ENCODE measurements at regions not wholly inside any gene's neighbourhood (a gene's known extent, or its start where the extent isn't known, plus 50 kb on each side); places are given as distances from the start of the nearest gene placed in this dataset.

DNA sequence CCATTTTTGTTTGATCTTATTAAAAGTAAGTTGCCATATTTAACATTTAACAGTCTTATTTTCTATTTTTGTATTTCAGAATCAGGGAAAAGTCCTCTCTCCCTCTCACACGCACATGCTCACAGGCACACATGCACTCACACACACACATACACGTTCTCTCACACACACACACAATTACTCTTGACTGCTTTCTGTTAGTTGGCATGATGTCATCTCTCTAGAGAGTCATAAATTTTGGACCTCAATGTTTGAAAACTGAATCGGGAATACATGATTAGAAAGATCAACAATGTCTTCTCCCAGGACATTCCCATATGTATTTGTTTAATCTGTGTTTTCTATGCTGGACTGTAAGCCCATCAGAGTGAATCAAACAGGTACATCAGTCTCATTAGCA lies 165.7 kb upstream of the AHR start:
- no peak for DNase-seq

DNA sequence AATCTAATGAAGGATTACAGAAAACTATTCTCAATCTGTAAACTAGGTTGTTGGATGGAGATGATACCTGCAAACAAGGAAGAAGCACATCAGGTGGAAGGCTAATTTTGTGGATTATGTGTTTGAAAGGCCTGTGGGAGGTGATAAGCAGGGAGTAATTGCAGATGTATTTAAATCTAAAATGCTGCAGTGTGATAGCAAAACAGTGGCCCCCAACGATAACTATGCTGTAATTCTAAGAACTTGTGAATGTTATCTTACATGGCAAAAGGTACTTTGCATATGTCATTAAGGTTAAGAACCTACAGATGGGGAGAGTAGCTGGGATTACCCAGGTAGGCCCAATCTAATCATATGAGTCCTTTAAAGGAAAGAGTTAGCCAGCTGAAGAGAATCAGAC lies 164.5 kb upstream of the AHR start:
- DNase-seq, result no peak

DNA sequence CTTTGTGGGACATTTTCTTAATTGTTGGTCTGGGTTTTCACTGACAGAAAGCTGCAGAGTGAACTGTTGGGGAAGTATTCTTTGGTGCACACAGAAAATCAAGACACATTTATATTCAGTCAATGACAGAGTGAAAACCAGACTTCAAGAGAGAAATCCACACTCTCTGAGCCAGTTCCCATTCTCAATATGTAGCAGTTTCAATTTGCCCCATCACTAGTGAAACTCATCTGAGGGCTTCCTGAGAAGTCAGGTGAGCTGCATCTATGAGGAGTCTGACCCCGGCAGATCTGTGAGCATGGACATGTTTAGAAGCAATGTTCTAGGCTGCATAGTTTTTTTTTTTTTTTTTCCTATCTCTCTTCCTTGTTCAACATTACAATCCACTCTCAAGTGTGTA lies 163.7 kb upstream of the AHR start:
- DNase-seq, result no peak

DNA sequence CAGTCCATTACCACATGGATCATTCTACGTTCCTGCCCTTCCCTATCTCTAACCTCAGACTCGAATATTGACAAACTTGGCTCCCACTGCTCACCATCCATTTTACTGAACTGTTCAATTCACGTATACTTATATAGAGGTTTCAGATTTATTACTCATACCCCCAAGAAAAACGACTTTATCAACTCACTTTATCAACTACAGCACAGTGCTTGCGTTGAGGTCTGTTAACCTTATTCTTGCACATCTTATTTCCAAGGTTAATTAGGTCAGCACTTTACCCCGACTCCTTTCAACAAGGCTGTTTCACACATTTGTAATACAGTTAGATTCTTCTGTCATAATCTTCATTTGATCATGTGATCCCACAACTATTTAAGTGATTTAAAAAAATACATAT lies 162.3 kb upstream of the AHR start:
- DNase-seq, result no peak

DNA sequence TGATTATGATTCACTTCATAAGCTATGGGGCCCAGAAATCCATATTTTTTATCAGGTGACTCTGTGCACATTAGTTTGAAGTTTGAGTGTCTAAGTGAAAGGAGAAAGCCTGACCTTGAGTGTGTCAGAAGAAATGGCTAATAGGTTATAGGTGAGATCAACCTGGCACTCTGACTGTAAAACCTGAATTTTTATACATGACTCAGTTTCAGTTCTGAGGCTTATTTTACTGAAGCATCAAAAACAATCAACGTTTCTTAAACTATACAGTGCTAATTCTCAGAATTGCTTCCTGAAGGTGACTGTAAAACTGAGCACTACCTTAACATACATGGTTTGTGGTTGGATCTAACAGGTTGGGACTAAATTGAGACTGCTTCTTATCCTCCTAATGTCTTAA lies 159.4 kb upstream of the AHR start:
- DNase-seq, result no peak

DNA sequence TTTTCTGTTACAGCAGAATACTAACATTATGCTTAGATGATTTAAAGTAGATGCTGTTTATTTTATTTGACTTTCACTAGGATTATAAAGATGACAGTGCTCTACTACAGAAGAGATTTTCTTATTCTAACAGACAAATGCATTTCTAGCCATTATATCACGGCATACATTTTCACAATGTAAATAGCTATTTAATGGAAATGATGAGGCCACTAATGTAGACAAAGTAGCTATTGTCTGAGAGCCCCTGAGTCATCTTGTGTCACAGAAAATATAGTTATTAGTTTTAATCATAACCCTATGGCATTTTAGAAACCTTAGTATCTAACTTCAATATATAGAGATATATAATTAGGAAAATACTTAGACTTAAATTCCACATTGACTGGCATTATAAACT lies 158.0 kb upstream of the AHR start:
- DNase-seq, result no peak

DNA sequence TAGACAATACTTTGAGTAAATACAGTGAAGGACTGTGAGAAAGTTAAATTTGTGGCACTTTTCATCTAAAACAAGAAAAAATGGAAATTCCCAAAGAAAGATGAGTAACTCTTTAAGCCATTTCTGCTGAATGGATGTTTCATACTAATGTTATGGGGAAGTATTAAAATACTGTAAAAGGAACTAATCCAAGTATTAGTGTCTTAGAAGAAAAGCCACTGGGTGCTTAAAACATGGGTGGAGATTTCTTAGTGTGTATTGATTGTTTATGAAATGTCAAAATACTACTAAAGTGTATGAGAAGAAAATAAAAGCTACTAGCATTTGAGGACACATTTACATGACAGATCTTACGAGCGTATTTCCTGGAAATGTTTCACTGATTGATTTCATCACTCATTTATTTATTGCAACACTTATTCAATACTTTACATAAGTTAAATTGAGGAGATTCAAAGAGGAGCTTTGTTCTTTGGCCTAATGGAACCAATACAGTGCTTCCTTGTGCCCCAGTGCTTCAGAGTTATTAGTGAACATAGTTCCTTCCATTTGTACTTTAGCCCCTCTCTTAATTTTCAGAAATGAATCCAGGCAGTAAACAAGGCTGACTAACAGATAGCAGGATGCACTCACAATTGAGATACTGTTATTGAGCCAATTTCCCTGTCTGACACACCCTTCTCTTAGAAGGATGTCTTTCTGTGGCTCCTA lies 155.5 kb upstream of the AHR start:
- no peak for DNase-seq

DNA sequence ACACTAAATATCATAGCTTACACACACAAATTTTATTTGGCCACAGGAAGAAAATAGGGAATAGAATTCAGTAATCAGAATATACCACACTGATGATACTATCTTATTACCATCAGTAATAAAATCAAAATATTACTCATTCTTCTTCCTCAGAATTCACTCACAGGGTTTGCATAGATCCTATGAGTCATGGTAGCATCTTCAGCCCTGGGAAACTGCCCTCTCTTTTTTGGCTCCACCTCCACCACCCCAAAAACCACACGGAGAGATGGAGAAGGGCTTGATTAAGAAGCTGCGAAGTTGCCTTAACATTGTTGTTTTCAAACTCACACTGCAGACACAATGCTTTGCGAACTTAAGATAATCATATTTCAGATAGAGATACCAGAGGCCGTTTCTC lies 154.1 kb upstream of the AHR start:
- DNase-seq, result no peak

DNA sequence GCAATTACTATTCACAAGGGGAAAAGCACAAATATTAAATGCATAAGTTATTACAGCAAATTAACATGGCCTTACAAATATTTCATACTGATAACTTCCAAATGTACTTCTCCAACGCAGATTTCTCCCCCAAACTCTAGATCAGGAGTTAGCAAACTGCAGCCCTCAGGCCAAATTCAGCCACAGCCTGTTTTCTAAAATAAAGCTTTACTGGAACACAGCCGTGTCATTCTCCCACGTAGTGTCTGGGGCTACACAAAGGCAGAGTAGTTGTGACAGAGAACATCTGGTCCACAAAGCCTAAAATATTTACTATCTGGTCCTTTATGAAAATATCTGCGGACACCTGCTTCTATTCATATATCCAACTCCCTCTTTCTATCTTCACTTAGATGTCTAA lies 151.8 kb upstream of the AHR start:
- DNase-seq, result no peak

DNA sequence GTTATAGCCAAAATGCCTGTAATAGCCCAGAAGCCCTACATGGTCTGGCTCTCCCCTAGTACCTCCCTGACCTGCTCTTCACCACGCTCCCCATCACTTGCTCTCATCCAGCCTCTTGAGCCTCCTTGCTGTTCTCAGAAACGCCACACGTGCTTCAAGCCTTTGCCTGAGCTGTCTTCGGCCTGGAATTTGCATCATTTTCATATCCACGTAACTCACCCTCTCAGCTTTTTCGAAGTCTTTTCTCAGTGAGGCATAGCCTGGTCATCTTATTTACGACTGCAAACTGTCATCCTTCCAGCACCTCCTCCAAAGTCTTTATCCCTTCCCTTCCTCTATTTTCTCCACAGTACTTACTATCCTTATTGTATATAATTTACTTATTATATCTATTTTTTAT lies 151.0 kb upstream of the AHR start:
- DNase-seq, result no peak

DNA sequence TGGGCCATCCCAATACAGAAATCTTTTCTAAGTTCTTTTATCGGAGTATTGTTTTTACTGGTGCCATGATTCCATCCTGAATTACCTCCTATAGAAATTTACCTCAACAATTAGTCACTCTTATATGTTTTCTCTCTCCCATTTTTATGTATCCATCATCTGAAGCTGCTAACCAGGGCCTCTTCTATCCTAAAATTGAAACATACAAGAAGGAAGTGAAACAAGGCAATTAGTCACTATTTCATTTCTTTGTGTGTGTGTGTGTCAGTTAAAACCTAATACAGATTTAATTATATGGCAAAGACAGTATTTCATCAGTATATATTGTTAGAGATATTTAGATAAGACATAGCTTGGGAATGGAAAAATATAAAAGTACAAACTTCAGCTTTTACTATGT lies 148.4 kb upstream of the AHR start:
- DNase-seq, result no peak

DNA sequence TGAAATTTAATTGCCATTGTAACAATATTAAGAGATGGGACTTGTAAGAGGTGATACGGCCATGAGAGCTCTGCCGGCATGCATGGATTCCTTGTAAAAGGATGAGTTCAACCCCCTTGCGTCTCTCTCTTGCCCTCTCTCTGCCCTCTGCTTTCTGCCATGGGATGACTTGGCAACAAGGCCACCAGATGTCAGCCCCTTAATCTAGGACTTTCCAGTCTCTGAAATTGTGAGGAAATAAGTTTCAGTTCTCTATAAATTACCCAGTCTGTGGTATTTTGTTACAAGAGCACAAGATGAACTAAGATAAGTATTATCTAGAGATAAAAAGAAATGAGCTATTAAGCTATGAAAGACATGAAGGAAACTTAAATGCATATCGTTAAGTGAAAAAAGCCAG lies 145.7 kb upstream of the AHR start:
- DNase-seq, result no peak

DNA sequence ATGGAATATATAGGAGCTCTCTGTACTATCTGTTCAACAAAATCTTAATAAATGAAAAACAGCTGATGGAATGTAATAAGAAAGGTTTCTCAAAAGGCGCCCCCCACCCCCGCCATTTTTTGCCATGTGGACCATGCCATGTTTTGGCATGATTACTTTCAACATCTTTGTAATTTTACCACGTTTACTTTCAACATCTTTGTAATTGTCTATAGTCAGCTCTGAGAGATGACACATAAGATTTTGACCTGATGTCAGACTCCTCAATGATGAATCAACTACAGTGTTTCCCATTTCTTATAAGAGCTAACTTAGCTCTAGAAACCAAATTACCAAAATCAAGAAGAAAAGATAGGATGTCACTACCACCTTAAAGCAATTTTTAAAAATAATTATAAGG lies 144.9 kb upstream of the AHR start:
- DNase-seq, result no peak

DNA sequence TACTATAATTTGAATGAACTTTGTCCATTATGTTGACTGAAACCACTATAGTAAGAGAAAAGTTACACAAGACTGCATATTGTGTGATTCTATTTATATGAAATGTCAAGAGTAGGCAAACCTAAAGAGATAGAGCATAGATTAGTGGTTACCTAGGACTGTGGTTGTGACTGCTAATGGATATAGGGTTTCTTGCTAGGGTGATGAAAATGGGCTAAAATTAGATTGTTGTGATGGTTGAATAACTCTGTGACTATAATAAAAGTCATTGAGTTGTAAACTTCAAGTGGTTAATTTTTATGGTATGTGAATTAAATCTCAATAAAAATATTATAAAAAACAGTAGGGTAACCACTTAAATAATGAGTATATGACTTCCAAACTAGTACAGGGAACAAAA lies 142.9 kb upstream of the AHR start:
- DNase-seq, result no peak

DNA sequence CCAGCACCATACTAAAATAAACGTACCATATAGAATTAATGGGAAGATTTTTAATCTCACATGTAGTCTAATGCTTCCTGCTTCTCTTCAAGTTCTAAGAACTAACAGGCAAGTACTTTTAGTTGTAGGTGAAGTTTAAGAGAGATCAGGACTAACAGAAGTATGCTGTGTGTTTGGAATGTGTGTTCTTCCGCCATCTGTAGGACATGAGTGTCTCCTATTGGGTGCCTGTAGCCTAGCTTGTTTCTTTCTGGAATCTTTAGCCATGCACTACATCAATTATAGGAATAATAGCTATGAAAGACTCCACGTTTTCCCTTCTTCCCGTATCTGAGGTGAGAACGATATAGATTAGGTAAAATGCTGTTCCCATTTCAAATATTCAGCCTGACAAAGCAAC lies 140.2 kb upstream of the AHR start:
- no peak for DNase-seq

DNA sequence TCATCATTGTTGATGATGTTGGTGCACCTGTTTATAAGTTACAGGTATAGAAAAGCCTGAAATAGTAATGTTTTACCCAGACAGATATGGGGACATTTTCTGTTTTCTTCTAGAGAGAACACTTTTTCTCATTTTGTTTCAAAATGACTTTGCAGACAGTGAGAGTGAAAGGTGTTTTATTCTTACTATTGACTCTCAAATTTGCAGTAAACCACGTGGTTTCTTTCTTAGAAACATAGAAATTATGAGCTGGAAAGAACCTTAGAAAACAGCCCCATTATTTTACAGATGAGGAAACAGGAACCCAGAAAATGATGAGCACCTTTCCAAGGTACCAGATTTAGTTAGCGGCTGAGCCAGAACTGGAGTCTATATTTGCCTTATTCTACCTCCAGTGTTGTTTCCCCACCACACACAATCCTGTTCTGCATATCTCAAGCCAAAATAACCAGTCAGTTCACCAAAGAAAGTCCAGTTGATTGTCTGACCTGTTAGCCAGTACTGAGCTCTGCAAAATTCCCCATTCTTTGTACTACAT lies 138.9 kb upstream of the AHR start:
- DNase-seq, result no peak

DNA sequence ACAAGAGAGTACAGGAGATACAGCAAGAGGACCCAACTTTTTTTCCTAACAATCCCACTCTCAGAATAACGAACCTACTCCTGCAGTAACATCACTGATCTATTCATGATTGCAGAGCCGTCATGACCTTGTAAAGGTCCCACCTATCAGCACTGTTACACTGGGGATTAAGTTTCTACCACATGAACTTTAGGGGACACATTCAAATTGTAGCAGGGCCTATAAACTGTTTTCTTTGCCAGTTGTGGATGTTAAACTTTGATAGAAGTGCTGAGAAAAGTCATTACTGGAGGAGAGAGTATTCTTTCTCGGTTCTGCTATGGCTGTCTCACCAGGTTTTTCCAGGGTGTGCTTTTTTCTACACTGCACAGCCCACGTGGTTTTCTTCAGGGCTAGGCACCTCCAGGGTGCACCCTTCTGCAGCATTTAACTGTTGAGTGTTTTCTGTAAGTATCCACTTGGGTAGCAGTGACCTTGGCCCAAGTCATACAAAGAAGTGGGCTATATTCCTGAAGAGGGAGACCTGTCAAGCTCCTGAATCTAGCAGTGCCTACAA lies 131.6 kb upstream of the AHR start:
- DNase-seq, result no peak

DNA sequence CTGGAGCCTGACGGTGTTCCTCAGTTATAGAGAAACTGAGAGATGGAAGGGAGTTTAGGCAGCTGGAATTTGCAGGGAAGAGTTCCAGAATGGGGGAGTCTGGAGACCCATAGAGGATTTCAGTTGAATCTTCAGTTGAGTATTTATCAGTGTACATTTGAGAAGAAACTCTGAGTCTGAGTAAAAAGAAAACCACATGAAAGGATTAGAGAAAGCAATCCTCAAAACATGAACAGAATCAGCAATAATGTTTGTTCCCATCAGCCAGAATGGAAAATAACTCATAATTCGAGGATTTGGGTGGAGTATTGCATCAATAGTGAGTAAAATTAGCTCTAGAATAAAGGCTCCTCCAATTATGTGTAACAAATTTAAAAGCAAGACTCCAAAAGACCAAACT lies 130.0 kb upstream of the AHR start:
- DNase-seq, result no peak

DNA sequence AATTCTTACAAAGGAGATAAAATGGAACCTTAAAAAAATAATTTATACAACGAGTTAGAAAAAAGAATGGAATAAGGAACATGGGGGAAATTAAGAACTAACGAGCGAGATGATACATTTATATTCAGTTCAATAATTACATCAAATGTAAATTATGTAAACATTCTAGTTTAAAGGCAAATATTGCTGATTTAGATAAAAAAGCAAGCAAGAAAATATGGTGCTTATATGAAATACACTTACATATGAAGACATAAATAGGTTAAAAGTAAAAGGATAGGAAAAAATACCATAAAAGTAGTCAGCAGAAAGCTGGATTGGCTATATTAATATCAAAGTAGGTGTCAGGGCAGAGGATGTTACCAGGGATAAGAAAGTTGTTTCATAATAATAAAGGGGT lies 127.0 kb upstream of the AHR start:
- DNase-seq, result no peak

DNA sequence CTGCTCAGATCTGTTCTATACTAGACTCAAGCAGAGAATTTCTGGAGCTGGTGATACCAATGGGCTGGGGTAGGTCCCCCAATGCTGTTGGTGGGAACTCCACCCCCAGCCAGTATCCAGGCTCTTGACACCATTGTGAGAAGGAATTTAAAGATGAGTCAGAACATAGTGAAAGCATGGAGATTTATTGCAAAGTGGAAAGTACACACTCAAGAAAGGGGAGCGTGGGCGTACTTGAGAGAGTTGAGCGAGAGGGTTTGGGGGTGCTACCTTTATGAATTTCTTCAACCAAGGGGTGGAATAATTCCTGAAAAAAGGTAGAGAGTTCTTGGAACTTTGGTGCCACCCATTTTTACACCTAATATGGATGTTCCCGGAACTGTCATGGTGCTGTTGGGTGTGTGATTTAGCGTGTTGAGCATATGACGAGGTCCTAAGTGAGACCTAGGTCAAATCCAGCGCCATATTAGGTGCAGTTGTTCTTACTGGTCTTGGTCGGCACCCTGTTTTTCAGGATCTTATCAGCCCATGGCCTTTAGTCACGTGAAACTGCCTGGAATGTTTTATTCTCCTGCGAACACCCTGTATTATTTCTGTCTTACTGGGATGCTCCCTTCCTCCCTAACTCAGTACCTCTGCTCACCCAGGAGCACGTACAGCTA lies 122.0 kb upstream of the AHR start:
- DNase-seq, result no peak

DNA sequence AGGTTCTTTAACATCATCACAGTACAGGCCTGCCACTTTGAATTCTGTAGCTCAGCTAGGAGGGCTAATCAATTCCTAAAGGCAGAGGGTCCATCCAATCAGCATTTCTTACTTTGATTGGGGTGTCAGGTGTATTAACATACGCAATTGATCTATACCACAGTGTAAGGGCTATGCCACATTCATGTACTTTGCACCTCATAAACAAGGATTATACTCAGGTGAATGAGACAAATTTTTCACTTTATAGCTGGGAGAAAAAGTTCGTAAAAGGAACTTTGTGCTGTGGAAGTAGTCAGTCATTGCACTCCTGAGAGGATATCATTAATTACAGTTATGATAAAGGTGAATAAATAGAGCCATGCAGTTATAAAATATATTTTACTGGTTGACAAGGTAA lies 119.9 kb upstream of the AHR start:
- no peak for DNase-seq

DNA sequence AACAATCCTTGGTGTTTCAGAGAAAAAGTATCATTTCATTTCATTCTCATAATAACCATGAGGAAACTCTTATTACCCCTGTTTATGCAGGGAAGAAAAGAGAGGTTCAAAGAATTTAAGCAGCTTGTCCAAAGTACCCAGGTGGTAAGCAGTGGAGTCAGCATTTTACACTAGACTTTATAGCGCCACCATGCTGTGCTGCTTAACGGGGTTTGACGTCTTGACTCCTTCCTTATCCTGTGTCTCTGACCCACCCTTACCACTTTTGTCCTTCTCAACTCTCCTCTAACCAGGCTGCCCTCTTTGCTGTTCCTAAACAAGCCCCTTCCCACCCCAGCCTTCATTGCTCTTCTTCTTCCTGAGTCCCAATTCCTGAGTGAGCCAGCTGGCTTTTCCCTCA lies 117.0 kb upstream of the AHR start:
- DNase-seq, result no peak

DNA sequence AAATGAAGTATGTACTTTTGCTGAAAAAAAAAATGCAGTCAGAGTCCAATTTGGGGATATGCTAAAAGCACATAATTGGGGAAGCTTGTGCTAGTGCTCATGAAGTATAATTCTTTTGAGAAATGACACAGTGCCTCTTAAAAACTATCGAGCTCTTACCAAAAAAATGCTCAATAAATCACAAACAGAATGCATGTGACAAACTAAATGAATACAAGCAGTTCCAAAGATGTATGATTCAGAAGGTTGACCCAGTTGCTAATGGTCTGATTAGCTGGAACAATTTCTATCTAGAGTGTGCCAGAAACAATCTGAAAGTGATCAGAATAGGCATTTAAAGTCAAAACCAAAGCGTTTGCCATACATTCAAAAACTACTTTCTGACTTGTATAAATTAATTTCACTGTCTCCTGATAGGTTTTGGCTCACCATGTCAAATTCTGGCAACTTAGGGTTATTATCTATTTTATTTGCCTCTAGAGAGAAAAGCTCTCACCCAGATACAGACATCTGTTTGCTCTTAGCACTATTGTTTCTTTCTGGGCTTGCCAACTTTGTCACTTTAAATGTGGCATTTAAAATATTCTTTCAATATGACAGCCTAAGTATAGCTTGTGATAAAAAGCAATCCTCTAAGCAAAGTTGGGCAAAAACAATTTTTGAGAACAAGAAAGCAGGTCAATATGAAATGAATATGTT lies 114.7 kb upstream of the AHR start:
- no peak for DNase-seq
